IMR-90 (cell line): ENCODE measurements at regions not wholly inside any gene's neighbourhood (a gene's known extent, or its start where the extent isn't known, plus 50 kb on each side); places are given as distances from the start of the nearest gene placed in this dataset.

Source experiments
- CTCF ChIP-seq: conservative IDR thresholded peaks from 2 replicates; pipeline ENCODE4 v1.5.1; 2012; ENCODE audit warnings: mild to moderate bottlenecking, low read depth, low read length, improper control_type of control experiment
- RFX5 ChIP-seq: IDR thresholded peaks from 2 replicates; pipeline ENCODE4 v1.8.0; 2012; ENCODE audit warnings: low read depth, mild to moderate bottlenecking, low read length, moderate library complexity

GRCh38 chr10:4338768-4339167 lies 487.2 kb upstream of the AKR1E2 start:
- TF ChIP-seq CTCF (no peak), RFX5 (no peak)
